ENCODE measurements at regions not wholly inside any gene's neighbourhood (a gene's known extent, or its start where the extent isn't known, plus 50 kb on each side); places are given as distances from the start of the nearest gene placed in this dataset.

DNA sequence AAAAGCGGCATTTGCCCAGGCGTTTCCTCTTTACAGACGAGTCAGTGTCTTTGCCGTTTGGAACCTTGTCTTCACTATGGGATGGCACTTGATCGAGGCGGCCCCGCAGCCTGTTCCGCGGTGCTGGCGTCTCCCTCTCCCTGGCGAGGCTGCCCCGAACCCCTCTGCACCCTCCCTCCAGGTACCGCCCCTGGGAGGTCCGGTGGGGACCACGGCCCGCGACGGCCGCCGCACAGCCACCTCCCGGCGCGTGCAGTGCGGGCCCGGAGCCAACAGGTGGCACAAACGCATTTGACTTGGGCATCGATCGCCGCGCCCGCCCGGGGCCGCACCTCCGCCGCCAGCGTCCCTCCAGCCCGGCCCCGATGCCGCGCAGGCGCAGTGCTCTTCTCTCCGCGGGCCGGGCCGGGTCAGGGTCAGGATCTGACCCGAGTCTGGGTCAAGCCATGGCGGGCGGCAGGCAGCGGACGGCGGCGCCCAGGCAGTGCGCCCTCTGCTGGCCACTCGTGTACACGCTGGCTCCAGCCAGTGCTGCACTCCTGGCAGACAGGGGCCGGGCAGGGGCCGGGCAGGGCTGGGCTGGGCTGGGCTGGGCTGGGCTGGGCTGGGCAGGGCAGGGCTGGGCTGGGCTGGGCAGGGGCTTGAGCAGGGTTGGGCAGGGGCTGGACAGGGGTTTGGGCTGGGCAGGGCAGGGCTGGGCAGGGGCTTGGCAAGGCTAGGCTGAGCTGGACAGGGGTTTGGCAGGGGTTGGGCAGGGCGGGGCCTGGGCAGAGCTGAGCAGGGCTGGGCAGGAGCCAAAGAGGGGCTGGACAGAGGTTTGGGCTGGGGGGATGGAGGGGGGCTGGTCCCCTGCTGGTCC, 155.8 kb upstream of the IRX4 start:
- DNase-seq (ENCODE audit: low spot score) = peak; percentile 35

DNA sequence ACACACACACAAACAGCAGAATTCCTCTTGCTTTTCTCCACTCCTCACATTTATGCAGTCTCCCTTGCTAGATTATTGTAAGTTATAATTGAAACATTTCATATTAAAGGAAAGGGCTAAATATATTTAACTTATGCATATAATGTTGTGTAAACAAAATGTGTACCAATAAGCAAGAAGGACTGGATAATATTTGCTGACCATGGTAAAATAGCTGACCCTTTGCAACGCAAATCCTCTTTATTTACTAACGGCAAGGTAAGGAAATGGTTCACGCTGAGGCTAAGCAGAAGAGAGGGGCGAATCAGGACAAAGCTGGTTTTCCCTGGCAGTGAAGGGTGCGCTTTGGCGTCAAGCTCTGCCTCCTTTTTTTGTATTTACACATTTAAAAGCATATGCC, 154.2 kb upstream of the IRX4 start:
- no peak for DNase-seq (ENCODE audit: low spot score)

DNA sequence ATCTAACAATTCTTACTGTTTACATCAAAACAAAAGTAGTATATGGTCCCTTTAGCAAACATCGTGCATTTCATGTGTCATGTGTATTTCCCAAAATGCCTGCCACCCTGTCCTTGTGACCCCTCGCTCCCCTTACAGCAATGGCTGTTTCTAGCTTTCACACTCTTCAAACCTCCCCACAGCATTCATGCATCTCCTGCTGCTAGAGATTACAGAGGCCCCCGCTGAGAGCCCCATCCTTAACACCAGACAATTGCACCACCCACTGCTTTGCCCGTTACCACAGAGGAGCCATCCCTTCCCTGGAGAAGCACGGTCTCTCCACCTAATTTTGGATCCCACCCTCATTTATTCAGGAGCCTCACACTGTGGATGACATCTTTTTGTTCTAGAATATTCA, 149.7 kb upstream of the IRX4 start:
- DNase-seq (ENCODE audit: low spot score) = no peak

DNA sequence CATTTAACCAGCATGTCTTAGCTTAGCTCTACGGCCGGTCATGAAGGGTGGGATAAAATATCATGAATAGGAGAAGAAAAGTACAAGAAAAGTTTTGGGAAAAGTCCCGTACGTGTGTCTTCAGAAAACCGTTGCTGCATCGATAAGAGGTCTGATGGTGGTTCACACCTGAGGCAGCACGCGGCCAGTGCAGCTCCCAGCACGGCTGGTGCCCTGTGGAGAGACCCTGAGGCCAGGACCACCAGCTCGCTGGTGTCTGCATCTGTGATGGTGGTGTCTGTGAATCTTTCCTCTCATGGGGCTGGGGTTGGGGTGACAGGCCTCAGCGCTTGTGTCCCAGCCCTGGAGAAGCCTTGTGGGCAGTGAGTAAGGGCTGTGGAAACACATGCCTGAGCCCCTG, 148.9 kb upstream of the IRX4 start:
- no peak for DNase-seq (ENCODE audit: low spot score)

DNA sequence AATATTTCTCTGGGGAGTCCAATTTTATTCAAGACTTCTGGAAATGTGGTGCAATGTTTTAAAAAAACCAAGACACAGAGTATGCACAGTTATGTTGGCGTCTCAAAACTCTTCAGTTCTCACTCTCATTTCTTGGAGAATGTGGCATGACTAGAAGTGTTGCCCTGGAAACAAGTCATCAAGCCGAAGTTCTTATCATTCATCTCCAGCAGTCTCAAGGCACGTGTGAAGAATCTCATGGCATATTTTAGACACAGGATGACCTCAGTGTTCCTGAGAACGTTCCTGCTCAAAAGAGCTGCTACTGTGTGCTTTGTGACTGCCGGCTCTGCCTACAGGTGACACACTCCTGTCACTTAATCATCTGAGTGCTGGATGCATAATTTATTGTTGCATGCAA, 147.4 kb upstream of the IRX4 start:
- DNase-seq (ENCODE audit: low spot score) = no peak

DNA sequence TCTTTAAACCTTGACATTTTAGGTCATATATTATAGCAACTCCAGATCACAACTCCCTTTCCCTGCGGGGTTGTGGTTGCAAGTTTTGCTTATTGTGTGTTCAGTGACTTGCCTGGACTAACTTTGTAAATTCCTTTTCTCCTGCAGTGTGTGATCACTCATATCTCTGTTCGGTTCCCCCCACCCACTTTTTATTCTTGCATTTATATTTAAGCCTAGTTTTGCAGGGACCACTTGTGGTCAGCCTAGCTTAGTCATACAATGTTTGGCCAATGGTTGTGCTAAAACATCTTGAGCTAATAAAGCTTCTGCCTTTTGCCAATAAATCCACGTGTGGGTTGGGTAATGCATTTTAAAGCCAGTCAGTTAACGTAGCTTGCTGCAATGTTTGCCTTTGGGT, 146.5 kb upstream of the IRX4 start:
- no peak for DNase-seq (ENCODE audit: low spot score)

DNA sequence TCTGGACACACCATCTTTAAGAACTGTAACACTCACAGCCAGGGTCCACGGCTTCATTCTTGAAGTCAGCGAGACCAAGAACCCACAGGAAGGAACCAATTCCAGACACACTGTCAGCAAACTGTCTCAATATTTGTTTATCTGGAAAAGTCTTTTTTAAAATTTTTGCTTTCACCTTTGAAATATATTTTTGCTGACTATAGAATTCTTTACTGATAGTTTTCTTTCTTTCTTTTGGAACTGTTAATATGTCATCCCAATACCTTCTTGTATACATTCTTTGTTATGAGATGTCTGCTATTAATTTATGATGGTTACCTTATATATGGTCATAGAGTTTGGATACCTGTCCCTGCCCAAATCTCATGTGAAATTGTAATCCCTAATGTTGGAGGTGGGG, 145.1 kb upstream of the IRX4 start:
- DNase-seq (ENCODE audit: low spot score) = no peak

DNA sequence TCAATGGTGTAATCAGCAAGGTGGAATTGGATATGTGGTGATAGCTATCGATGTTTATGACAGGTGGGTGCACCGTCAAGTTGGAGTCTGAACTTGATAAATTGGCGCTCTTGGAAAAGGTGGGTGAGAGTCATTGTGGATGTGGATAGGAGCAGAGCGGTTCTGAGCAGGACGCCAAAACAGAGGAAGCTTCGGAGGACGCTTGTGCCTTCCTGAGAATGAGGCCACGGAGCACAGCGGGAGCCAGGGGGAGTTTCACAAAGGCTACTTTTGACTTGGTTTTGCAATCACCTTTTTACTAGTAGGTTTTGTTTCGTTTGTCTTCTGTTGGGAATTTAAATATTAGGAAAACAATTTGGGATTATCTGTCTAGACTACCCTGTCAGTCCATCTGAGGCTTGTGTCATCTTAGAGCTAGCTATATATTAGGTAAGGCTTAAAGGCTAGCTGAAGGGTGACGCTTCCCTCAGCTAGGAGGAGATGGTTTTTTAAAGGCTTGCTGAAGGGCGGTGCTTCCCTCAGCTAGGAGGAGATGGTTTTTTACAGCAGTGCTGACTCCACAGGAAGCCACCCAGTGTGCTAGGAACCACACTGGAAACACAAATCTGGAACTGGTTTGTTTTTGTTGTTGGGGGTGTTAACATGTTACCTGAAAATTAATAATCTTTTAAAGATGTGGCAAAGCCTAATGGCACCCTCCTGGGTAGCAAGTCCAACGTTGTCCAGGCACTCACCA, 142.4 kb upstream of the IRX4 start:
- no peak for DNase-seq (ENCODE audit: low spot score)

DNA sequence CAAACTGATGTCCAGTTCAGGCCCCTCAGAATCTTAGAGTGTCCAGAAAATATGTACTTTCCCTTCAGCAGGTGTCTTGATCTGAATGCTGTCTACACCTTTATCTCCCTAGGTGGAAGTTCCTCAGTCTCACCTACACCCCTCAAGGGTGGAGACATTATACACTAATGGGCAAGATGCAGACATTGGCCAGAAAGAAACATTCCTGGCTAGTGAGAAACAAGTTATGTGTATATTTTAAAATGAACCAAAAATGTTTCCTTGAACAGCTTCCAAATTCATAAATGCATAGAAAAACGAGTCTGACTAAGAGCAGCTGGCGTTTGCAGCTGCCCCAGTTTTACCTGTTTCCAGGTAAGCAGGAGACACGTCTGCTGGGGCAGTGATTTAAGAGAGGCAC, 140.5 kb upstream of the IRX4 start:
- DNase-seq (ENCODE audit: low spot score) = no peak

DNA sequence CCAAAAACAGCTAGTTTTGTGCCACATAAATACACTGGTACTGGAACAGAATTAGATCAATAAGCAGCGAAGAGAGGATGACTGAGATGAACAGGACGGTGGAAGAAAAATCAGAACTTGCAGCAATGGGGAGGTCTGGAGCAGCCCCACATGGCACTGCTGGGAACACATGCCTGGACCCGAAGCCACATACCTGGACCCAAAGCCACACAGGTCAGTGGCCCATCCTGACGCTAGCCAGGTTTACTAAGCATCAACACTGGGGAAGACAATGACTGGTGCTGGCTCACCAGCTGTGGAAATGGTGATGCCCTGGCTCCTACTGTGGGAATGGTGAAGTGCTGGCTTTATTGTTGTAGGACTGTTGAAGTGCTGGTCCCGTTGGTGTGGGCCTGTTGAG, 139.7 kb upstream of the IRX4 start:
- no peak for DNase-seq (ENCODE audit: low spot score)

DNA sequence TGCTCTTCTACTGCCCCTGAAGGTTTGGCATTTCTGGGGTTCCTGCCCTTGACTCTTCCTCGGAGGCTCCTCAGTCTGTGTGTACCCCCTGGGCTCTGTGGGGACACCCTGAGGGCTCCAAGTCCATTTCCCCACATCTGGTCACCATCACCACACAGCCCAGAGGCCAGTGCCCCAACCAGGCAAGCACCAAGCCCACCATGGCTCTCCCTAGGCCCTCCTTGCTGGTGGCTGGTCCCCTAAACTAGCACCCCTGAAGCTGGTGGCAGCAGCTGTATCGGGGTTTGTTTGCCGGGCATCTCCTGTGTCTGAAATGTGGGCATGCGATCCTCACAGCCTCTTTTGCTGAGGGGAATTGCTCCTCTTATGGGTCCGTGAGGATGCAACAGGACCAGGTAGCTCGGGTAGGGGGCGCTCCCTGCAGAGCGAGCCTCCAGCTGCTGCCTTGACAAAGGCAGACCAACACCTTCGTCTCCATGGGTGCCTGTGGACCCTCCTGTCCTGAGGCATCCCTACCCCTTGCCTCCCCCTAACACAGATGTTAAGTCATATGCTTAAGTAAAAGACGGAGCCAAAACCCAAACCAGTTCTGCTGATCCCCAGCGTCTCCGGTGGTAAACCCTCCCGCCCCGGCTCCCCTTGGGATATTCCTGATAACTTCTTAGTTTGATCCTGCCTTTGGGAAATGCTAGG, 138.9 kb upstream of the IRX4 start:
- no peak for DNase-seq (ENCODE audit: low spot score)

DNA sequence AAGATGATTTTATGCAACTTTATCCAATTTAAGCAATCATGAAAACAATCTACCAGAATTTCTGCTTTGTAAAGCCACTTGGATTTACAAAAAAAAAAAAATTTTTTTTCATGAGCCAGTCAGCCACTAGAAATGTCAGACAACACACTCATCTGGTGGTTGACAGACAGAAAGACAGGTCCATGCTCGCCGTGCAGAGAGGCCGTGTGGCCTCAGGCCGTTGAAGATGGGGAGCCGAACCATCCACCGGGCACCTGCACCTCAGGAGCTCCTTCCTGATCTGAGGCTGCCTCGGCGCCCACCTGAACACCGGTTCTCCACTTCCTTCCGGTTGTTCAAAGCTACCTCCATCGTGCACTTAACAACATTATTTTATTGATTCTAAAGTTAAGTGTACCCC, 138.0 kb upstream of the IRX4 start:
- DNase-seq (ENCODE audit: low spot score) = no peak

DNA sequence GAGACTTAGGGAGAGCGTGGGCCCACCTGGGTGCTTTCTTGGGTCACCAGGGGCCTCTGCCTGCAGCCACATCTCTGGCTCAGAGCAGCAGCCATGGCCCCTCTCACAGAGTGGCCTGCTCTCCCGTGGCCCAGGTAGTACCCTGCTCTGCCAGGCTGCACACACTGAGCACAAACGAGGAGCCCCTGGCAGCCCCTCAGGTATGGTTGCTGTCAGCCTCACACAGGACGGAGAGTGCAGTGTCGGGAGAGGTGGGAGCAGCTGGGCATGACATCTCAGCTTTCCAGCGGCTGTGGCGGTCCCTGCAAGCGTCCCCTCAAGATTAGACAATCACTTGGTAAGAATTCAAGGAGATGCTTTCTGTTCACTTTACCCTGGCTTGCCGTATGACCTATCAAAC, 137.0 kb upstream of the IRX4 start:
- no peak for DNase-seq (ENCODE audit: low spot score)

DNA sequence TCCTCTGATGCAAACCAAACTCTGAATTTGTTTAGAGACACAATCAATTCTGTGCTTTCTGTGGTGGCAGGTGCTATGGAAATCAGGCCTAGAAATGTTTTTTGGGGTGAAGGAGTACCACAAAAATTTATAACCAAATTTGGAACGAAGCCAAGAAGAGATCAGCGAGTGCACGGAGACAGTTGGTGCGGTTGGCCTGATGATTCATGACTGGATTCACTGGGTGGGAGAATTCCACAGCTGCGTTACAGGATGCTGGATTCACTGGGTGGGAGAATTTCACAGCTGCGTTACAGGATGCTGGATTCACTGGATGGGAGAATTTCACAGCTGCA, 135.6 kb upstream of the IRX4 start:
- no peak for DNase-seq (ENCODE audit: low spot score)

DNA sequence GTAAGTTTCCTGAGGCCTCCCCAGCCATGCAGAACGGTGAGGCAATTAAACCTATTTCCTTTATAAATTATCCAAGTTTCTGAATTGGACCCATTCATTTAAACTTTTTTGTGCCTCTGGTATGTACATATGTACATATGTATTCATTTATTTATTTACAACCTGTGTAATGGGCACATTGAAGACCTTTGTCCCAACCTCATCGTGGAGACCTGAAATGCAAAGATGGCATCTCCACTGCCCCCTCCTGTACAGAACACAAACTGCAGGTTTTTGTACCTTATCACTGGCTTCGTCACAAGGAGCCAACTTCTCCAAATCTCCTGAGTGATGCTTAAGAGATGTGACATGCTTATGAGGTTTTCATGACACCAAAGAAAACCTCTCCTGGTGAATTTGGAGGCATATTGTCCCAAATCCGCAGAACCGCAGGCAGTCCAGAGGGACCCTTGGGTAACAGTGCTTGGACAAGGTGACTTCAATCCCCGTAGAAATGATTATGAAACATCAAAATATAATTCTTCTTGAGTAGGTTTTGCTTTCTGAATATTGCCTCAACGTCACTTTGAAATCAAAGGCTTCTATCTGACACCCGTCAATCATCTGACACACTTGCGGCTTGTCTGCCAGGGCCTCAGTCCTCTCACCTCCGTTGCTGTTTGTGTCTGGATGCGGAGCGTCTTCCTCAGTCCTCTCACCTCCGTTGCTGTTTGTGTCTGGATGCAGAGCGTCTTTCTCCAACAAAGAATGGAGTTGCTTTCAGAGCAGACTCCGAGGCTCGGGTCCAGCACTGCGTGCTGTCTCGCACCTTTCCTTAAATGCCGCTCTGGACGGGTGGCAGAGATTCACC, 135.0 kb upstream of the IRX4 start:
- no peak for DNase-seq (ENCODE audit: low spot score)

DNA sequence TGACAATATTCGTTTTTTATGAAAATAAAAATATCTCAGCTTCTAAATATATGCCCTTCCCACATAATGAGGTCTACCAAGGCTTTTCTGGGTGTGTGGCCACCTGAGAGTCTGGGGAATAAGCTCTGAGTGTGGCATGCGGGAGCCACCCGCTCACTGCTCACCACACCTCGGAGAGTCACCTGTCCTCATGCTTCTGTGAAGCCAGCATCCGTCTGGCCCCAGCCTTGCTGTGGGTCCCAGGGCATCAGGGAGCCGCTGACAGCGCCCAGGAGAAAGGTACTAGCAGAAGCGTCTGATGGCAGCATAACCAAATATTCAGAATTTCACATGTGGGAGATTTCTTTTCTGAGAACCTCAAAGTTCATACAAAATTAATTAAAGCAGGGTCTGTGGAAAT, 133.2 kb upstream of the IRX4 start:
- no peak for DNase-seq (ENCODE audit: low spot score)

DNA sequence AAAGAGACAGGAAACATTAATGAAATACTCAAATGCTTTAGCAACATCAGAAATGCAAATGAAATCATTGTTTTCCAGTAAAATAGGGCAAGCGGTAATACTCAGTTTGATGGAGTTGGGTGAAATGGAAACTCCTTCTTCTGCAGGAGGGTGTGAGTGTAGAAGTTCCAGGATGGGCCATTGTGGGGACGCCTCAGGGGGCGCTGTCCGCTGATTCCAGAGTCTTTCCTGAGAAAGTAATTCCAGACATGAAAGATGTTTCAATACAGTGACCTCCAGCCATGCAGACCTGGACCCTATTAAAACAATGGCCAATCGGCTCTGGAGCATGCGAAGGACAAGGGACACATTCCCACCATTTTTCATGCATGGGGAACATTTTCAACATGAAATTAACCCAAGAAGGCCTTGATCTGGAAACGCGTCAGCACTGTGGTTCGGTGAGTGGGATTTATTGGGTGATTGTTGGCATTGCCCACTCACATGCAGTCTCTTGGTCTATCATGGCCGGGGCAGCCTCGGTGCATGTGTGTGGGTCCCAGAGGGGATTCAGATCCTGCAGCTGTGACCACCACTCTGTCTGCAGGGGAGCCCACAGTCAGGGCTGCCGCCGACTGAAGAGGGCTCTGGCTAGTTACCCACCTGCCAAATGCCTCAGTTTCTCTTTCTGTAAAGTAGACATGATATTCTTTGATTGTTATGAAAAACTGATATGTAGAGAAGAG, 132.6 kb upstream of the IRX4 start:
- no peak for DNase-seq (ENCODE audit: low spot score)

DNA sequence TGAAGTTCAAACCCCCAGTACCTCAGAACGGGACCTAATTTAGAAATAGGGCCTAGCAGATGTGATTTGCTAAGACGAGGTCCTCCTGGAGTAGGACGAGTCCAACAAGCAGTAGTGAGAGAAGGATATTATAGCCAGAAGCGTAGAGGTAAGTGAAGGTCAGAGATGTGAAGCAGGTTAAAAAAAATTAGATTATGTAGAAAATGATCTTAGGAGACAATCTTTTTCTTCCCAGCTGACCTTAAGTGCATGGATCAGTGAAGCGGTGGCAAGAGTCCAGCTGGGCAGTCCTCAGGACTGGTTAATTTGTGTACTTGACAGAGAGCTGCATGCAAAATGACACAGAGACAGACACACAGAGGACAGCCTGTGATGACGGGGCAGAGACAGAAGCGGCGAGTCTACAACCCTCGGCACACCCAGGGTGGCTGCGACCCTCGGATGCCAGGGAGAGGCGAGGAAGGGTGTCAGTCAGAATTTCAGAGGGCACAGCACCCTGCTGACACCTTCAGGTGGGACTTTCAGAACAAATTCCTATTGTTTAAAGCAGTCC, 131.4 kb upstream of the IRX4 start:
- DNase-seq (ENCODE audit: low spot score) = no peak

DNA sequence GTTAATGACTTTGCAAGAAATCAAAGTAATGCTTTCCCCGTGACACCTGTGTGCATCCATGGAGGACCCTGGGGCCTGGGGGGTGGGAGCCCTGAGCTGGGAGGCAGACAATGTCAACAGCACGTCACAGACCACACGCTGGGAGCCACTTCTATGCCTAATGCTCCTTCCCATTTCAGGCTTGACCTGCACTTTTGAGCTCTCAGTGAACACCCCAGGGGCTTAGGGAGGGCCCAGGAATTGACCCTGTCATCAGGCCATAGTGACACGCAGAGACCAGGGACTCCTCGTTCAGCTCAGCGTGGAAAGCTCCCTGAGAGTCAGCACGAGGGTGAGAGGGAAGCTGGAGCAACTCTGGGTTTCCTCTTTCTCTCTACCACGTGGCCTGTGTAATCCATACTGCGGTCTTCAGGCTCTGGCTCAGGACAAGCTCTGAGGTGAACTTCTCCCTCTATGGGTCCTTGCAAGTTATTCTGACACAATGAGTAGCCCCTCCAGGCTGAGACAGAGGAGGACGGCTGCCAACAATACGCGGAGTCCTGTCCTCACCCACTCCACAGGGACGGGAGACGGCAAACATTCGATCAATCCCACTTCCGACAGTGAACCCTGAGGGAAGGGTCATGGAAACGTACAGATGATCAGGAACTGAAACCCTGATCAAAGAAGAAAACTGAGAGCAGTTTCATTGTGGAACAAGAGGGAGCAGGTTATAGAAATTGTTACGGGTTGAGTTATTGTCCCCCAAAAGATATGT, 130.8 kb upstream of the IRX4 start:
- DNase-seq (ENCODE audit: low spot score) = no peak

DNA sequence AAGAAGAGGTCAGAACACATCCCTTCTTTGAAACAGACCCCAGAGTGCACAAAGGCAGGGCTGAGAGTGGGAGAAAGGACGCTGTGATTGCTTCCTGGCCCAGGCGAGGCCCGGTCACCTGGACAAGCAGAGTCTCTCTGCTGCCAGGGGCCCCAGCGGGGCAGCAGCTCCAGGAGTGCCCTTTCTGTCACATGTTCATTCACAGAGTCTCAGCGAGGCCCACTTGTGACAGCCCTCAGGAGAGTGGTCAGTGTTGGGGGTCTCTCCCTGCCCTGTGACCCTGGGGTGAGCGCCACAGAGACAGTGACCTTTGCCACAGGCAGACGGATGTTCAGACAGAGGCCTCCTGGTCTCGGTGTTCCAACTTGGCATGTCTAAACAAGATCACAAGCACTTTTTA, 130.2 kb upstream of the IRX4 start:
- DNase-seq (ENCODE audit: low spot score) = no peak

Measured in pons (tissue), 1 donor.